BE2C (cell line): ENCODE measurements at regions not wholly inside any gene's neighbourhood (a gene's known extent, or its start where the extent isn't known, plus 50 kb on each side); places are given as distances from the start of the nearest gene placed in this dataset.
"Not testable (repeated sequence)": the region's sequence is repeated elsewhere in the genome, so short reads cannot be mapped to it uniquely, and the experiment has no call there.

ENCODE experiments used
- DNase-seq: peaks from one replicate; pipeline ENCODE4 v3.0.0-alpha.2; 2020
- H3K27me3 ChIP-seq: fragments of 250-450 bp; sonication (Bioruptor Pico); 2 replicates; pipeline ENCODE4 v1.5.1; 2020; ENCODE audit warnings: mild to moderate bottlenecking
- H3K36me3 ChIP-seq: fragments of 250-450 bp; sonication (Bioruptor Pico); 2 replicates; pipeline ENCODE4 v1.5.1; 2020; ENCODE audit warnings: mild to moderate bottlenecking
- H3K4me1 ChIP-seq: fragments of 250-450 bp; sonication (Bioruptor Pico); 2 replicates; pipeline ENCODE4 v1.5.1; 2020
- H3K4me3 ChIP-seq: 2 replicates; pipeline ENCODE4 v1.5.1; 2011; ENCODE audit warnings: low read depth, low read length
- H3K9me3 ChIP-seq: fragments of 250-450 bp; sonication (Bioruptor Pico); 2 replicates; pipeline ENCODE4 v1.5.1; 2020
- CTCF ChIP-seq: IDR thresholded peaks from 2 replicates; pipeline ENCODE4 v1.5.1; 2012; ENCODE audit warnings: mild to moderate bottlenecking, low read depth, low read length

GRCh38 chr3:31196881-31197364, 302.5 kb upstream of the GADL1 start:
- no peaks in the 10 kb centered on the region for H3K36me3 ChIP-seq
- no peak overlapping the region for H3K4me3 ChIP-seq
- no peaks in the 10 kb centered on the region for H3K9me3 ChIP-seq
- H3K27me3 ChIP-seq, result no peaks in the 10 kb centered on the region
- no peak for DNase-seq
- TF ChIP-seq CTCF, result no peak
- H3K4me1 ChIP-seq, result no peaks in the 10 kb centered on the region

GRCh38 chr3:31197941-31198340, 303.5 kb upstream of the GADL1 start:
- no peaks in the 10 kb centered on the region for H3K9me3 ChIP-seq
- H3K27me3 ChIP-seq, result no peaks in the 10 kb centered on the region
- TF ChIP-seq CTCF, result no peak
- no peaks in the 10 kb centered on the region for H3K36me3 ChIP-seq
- no peaks in the 10 kb centered on the region for H3K4me1 ChIP-seq
- no peak for DNase-seq
- H3K4me3 ChIP-seq, result no peak overlapping the region

GRCh38 chr3:31198890-31199289, 304.4 kb upstream of the GADL1 start:
- Histone ChIP-seq H3K9me3 (no peaks in the 10 kb centered on the region), H3K4me1 (no peaks in the 10 kb centered on the region), H3K27me3 (no peaks in the 10 kb centered on the region), H3K36me3 (no peaks in the 10 kb centered on the region), H3K4me3 (no peak overlapping the region)
- no peak for DNase-seq
- no peak for TF ChIP-seq CTCF

GRCh38 chr3:31203960-31204795, 309.7 kb upstream of the GADL1 start:
- Histone ChIP-seq H3K4me1 (no peaks in the 10 kb centered on the region), H3K9me3 (no peaks in the 10 kb centered on the region), H3K27me3 (no peaks in the 10 kb centered on the region), H3K4me3 (no peak overlapping the region), H3K36me3 (no peaks in the 10 kb centered on the region)
- TF ChIP-seq CTCF, result no peak
- no peak for DNase-seq

GRCh38 chr3:31204796-31205056, 310.3 kb upstream of the GADL1 start:
- H3K9me3 ChIP-seq, H3K36me3 ChIP-seq, H3K4me3 ChIP-seq, DNase-seq, H3K4me1 ChIP-seq, H3K27me3 ChIP-seq: not testable (repeated sequence)

GRCh38 chr3:31210068-31210645, 315.7 kb upstream of the GADL1 start:
- Histone ChIP-seq H3K4me1 (no peaks in the 10 kb centered on the region), H3K36me3 (no peaks in the 10 kb centered on the region), H3K27me3 (no peaks in the 10 kb centered on the region), H3K4me3 (no peak overlapping the region), H3K9me3 (no peaks in the 10 kb centered on the region)
- no peak for DNase-seq
- no peak for TF ChIP-seq CTCF
